Peyer's patch (tissue), 4 donors: ENCODE measurements at regions not wholly inside any gene's neighbourhood (a gene's known extent, or its start where the extent isn't known, plus 50 kb on each side); places are given as distances from the start of the nearest gene placed in this dataset.

Source experiments
- DNase-seq, 3 donors: peaks; one replicate each; pipeline ENCODE4 v3.0.0-alpha.2; 2017 to 2019
- H3K27ac ChIP-seq, 4 donors: fragments of 200-600 bp; sonication (generic); one replicate each; pipeline ENCODE4 v1.5.1; 2016 to 2019
- H3K27me3 ChIP-seq, 2 donors: fragments of 200-600 bp; sonication (generic); one replicate each; pipeline ENCODE4 v1.5.1; 2019
- H3K36me3 ChIP-seq, 3 donors: fragments of 200-600 bp; sonication (generic); one replicate each; pipeline ENCODE4 v1.5.1; 2016 to 2019
- H3K4me1 ChIP-seq, 4 donors: fragments of 200-600 bp; sonication (generic); one replicate each; pipeline ENCODE4 v1.5.1; 2016 to 2019
- H3K4me3 ChIP-seq, 4 donors: fragments of 200-600 bp; sonication (generic); 1 replicate in 3 of 4; 2 replicates in 1 of 4; pipeline ENCODE4 v1.5.1; 2016 to 2019; ENCODE audit warnings: mild to moderate bottlenecking in 1 of 4
- H3K9me3 ChIP-seq, 4 donors: fragments of 200-600 bp; sonication (generic); one replicate each; pipeline ENCODE4 v1.5.1; 2016 to 2019; ENCODE audit warnings: mild to moderate bottlenecking in 1 of 4
- POLR2A ChIP-seq, 2 donors: fragments of 450-650 bp; IDR thresholded peaks; one replicate each; pipeline ENCODE4 v1.5.1; 2017; ENCODE audit warnings: antibody characterized with exemption in 2 of 2, mild to moderate bottlenecking in 2 of 2, moderate library complexity in 2 of 2
- TF ChIP-seq, protein P1 (sequence below), 6 experiments: fragments of 450-650 bp in 4 of 6; fragments of 200-600 bp in 2 of 6; sonication (generic) in 1 of 6; IDR thresholded peaks; one replicate each; pipeline ENCODE4 v1.5.1; 2017 to 2019; ENCODE audit warnings: antibody characterized with exemption in 6 of 6, mild to moderate bottlenecking in 3 of 6, moderate library complexity in 1 of 6

DNA sequence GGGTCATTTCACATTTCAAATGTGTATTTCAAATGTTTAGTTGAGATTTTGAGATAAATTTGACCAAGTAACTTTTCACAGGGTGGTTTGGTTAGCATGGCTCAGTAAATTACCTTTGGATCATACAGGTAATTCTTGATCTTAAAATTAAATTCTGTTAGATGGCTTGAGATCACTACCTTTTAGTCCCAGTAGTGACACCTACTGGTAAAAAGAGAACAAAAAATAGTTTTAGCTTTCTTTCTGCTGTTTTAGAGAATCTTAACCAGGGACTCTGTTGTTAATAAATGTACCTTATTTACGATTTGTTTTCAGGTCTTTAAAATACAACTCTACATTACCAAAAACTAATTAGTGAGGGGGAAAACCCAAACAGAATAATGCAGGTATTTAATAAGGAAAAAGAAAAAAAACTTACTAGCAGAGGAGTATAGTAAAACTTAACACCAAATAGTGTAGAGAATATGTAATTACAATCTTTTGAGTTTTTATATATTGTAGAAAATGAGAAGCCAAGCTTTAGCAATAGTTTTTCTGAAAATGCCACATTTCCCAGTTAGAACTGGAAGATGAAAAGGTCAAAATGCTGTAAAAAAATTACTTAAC lies 620.3 kb upstream of the AGTR1 start:
- H3K27ac ChIP-seq: no peak overlapping the region
- H3K27me3 ChIP-seq: no peaks in the 10 kb centered on the region
- no peaks in the 10 kb centered on the region for H3K4me1 ChIP-seq
- H3K4me3 ChIP-seq: no peak overlapping the region
- DNase-seq: no peak
- no peaks in the 10 kb centered on the region for H3K9me3 ChIP-seq
- TF ChIP-seq, protein P1, sequence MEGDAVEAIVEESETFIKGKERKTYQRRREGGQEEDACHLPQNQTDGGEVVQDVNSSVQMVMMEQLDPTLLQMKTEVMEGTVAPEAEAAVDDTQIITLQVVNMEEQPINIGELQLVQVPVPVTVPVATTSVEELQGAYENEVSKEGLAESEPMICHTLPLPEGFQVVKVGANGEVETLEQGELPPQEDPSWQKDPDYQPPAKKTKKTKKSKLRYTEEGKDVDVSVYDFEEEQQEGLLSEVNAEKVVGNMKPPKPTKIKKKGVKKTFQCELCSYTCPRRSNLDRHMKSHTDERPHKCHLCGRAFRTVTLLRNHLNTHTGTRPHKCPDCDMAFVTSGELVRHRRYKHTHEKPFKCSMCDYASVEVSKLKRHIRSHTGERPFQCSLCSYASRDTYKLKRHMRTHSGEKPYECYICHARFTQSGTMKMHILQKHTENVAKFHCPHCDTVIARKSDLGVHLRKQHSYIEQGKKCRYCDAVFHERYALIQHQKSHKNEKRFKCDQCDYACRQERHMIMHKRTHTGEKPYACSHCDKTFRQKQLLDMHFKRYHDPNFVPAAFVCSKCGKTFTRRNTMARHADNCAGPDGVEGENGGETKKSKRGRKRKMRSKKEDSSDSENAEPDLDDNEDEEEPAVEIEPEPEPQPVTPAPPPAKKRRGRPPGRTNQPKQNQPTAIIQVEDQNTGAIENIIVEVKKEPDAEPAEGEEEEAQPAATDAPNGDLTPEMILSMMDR (IDR thresholded peaks at IDR 0.05): peak in 4 of 6 experiments; percentile 26 to 39 (median 31)
- no peak for TF ChIP-seq POLR2A (IDR thresholded peaks at IDR 0.05)
- no peaks in the 10 kb centered on the region for H3K36me3 ChIP-seq

DNA sequence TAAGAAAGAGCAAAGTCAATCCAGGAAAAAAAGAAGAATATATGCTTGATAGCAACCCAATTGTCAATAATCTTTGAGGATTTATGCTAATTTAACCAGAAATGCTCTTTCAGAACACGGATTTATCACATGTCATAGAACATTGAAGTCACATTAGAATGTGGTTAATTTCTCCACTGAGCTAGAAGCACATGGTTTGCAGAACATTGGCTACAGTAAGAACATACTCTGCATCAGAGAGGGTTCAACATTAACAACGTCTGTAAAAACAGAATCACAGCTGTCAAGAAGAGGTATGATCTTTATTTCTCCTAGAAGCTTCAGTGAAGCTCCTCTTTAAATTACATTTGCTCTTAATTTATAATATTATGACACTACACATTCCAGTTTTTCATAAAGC lies 619.7 kb upstream of the AGTR1 start:
- Histone ChIP-seq H3K36me3 (no peaks in the 10 kb centered on the region), H3K4me1 (no peaks in the 10 kb centered on the region), H3K27me3 (no peaks in the 10 kb centered on the region), H3K4me3 (no peak overlapping the region), H3K27ac (no peak overlapping the region), H3K9me3 (no peaks in the 10 kb centered on the region)
- DNase-seq: no peak
- no peak for TF ChIP-seq POLR2A (IDR thresholded peaks at IDR 0.05)
- TF ChIP-seq, protein P1 (IDR thresholded peaks at IDR 0.05): no peak

DNA sequence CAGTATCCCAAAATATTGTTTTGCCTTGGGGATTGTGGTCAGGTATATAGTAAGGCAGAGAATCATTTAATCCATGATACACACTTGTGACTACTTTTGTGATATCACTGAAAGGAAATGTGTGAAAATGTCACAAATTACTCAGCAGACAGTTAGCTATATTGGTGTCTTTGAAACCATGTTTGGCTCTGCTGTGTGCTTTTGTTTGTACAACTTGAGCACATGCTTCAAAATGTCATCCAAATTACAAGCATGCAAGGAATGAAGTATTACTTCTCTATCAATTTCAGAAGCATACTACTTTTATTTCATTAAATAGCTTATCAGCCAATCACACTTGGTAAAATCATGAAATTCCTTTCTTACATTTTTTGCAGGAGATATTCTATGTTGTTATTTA lies 619.0 kb upstream of the AGTR1 start:
- H3K27me3 ChIP-seq: no peaks in the 10 kb centered on the region
- no peaks in the 10 kb centered on the region for H3K9me3 ChIP-seq
- H3K36me3 ChIP-seq: no peaks in the 10 kb centered on the region
- no peak overlapping the region for H3K27ac ChIP-seq
- no peak for DNase-seq
- no peak overlapping the region for H3K4me3 ChIP-seq
- H3K4me1 ChIP-seq: no peaks in the 10 kb centered on the region
- TF ChIP-seq, protein P1 (IDR thresholded peaks at IDR 0.05): no peak
- TF ChIP-seq POLR2A (IDR thresholded peaks at IDR 0.05): no peak

DNA sequence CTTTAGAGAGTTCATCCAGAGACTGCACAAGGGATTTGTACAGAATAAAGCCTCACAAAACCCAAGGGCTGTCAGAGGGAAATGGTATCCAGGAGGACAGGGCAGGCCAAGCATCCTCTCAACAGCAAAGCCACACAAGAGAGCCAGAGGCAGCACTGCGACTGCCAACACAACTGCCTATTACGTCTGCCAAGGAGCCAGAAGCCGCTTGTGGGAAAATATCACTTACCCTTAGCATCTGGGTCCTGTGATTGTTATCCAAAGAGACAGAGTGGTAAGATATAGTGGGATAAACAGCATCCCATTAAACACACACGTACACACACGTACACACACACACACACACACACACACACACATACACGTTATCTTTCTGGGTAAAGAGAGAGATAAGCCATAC lies 618.3 kb upstream of the AGTR1 start:
- TF ChIP-seq, protein P1 (IDR thresholded peaks at IDR 0.05): no peak
- no peak for TF ChIP-seq POLR2A (IDR thresholded peaks at IDR 0.05)
- Histone ChIP-seq H3K27ac (no peak overlapping the region), H3K9me3 (no peaks in the 10 kb centered on the region), H3K27me3 (no peaks in the 10 kb centered on the region), H3K36me3 (no peaks in the 10 kb centered on the region), H3K4me1 (no peaks in the 10 kb centered on the region), H3K4me3 (no peak overlapping the region)
- DNase-seq: no peak

DNA sequence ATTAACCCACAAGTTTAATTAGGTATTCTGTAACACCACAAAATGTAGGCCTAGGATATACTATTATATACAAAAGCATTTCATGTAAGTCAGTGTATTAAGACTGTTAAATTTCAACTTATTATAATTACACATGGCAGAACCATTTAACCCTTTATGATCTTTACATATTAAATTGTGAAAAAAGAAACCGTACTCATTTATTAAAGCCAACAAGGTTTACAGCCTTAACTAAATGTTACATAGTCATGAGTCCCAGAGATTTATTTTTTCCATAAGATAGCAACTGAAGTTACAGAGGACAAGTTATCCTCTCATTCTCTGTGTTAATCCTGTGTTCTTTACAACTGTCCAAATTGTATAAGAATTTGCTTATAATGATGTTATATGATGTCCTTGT lies 615.8 kb upstream of the AGTR1 start:
- DNase-seq: no peak
- Histone ChIP-seq H3K4me3 (no peak overlapping the region), H3K4me1 (no peaks in the 10 kb centered on the region), H3K27me3 (no peaks in the 10 kb centered on the region), H3K36me3 (no peaks in the 10 kb centered on the region), H3K9me3 (no peaks in the 10 kb centered on the region), H3K27ac (no peak overlapping the region)
- TF ChIP-seq, protein P1 (IDR thresholded peaks at IDR 0.05): no peak
- no peak for TF ChIP-seq POLR2A (IDR thresholded peaks at IDR 0.05)
